Gastroesophageal sphincter (tissue), 2 donors: ENCODE measurements at regions not wholly inside any gene's neighbourhood (a gene's known extent, or its start where the extent isn't known, plus 50 kb on each side); places are given as distances from the start of the nearest gene placed in this dataset.

Experiments used
- EP300 ChIP-seq: sonication (generic); formaldehyde crosslinking; IDR thresholded peaks from one replicate; pipeline ENCODE4 v1.6.1; 2017; ENCODE audit warnings: antibody characterized with exemption, mild to moderate bottlenecking
- POLR2AphosphoS5 ChIP-seq: sonication (generic); formaldehyde crosslinking; IDR thresholded peaks from one replicate; pipeline ENCODE4 v1.6.1; 2017; ENCODE audit warnings: antibody characterized with exemption

GRCh38 chr3:181464033-181464694 is 247.6 kb upstream of the SOX2 start:
- TF ChIP-seq POLR2AphosphoS5 (no peak), EP300 (no peak)
